NCI-H510A (cell line): ENCODE measurements at regions not wholly inside any gene's neighbourhood (a gene's known extent, or its start where the extent isn't known, plus 50 kb on each side); places are given as distances from the start of the nearest gene placed in this dataset.

Experiments
- DNase-seq: peaks from one replicate; lab custom pipeline; 2025; lab: John Stamatoyannopoulos, UW

DNA sequence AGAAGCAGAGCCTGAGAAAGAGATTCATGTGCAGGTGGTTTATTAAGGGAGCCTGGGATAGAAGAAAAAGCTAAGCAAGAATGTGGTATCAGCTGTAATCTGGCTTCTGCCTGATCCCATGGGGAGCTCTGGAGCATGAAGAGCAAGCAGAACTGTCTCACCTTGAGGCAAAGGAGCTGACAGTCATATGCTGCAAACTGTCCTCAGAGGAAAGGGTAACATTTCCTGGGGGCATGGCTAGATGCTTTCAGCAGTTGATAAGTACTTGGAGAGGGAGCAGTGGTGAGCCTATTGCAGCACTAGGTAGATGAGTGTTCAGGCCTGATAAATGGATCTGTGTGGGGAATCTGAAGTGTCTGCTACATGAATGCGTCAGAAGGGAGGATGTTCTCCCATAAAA lies 621.5 kb upstream of the BTBD3 start:
- DNase-seq, result no peak

DNA sequence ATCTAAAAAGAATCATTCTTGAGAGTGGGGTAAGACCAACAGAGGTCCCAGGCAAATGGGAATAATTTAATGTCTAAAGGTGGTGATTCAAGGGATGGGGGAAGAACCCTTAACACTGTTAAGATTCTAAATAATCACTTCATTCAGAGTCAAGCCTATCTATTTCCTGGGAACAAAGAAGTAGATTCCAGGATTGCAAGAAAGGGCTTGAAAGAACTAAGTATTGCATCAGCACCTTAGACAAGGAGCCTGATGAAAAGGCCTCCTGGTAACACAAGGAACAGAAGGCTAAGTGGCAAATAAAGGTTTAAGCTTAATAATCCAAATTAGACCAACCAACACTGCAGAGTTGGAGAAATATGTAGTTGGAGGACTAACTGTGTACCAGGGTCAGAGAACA lies 620.7 kb upstream of the BTBD3 start:
- no peak for DNase-seq

DNA sequence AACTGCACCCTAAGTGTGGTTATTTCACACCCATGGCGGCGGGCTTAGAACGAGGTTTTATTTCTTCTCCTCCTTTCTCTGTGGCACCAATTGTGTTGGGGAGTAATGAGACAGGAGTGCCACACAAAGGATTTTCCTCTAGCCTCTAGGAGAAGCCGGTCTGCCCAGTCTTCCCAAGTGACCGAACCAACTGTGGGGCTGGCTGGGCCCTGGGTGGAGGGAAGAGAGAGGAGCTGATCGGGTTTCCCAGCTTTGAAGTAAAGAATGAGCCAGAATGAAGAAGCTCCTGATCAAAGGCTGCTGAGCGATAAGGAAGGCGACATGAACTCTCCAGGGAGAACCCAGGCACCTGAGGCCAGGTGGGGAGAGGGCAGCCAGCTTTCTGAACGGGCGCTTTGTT lies 616.0 kb upstream of the BTBD3 start:
- DNase-seq, result no peak

DNA sequence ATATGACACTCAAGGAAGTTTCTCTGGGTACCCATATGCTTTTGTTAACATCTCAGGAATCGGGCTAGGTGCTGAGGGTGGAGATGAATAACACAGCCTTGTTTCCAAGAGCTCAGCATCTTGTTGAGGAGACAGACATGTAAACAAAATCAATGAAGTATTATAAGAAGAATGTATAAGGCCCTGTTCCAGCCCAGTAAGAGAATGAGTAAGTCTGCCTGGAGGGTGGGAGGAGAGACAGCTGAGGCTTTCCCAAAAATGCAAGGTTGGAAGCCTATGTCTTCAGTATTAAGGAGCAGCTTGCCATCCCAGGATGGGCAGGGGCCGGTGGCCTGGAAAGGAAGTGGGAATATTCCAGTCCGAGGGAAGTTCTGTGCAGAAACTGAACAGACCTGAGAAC lies 615.3 kb upstream of the BTBD3 start:
- DNase-seq, result no peak

DNA sequence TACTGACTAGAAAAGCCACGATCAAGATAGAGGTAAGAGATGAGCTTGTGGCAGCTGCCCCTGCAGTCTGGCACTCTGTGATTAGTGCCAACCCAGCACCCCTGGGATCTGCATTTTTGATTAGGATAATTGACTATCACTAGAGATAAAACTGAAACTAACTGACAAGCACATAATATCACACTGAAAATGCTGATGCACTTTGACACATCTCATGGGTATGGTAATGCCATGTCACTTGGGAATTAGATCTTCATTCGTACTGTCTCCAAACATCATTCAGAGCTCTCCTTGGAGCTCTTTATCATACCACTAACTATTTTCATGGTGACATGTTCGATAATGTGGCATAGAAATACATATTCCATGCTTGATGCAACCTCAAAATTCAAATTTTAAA lies 612.9 kb upstream of the BTBD3 start:
- no peak for DNase-seq

DNA sequence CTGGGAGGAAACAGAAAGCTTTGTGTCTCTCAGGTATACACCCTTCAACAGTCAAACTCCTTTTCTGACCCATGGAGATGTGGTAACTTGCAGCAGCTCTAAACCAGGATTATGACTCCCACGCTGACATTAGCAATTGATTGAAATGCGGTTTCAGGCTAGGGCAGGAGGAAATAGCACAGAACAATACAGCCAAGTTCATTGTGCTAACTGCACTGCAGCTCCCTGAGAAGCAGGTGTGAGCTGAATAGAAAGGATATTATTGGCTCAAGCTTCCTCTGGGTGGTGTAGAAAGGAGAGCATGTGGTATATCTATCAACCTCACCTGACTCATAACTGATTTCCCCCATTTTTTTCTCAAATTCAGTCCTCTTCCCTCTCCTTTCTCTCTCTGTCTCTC lies 612.3 kb upstream of the BTBD3 start:
- no peak for DNase-seq

DNA sequence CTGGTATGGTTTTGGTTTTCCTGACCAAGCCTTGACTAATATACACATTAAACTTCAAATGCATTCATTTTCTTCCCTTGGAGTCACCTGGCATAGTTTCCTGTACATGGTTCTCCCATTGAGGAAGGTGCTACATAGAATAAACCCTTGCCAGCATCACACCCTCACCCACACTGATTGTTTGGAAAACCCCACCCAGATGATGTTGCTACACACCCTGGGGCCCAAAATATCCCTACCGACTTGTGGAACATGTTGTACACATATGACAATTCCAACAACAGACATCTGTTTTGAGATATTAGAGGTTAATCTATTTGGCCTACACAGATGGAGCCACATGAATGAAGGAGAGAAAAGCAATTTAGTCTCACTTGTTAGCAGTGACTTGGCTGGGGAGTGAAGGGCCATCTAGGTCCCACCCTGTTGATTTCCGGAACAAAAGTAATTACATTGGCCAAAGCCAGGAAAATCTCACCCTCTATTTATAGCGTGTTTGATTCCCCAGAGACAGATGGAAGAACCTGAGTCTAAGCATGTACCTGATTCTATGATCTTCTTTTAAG lies 606.0 kb upstream of the BTBD3 start:
- no peak for DNase-seq

DNA sequence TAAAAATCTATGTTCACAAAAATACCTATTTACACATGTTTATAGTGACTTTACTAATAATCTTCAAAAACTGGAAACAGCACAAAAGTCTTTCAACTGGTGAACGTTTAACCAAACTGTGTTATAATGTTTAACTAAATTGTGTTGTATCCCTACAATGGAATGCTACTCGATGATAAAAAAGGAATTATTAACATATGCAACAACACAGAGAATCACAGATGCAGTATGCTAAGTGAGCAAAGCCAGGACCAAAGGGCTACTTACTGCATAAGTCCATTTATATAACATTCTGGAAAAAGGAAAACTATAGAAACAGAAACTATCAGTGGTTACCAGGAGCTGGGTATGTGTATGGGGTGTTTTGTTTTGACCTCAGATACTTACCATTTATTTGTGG lies 602.2 kb upstream of the BTBD3 start:
- no peak for DNase-seq

DNA sequence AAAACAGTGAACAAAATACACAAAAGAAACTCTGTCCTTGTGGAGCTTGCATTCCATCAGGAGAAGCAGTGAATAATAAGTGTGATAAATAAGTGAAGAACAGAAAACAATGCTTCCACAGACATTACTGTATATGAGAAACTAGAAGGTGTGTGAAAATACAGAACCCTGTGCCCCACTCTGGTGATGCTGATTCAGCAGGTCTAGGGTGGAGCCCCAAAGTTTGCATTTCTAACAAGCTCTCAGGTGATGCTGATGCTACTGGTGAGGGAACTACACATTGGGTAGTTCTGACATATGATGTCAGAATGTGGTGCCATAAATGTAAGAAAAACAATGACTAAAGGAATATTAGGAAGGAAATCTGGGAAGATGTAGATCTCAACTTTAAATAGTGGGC lies 601.4 kb upstream of the BTBD3 start:
- DNase-seq, result no peak

DNA sequence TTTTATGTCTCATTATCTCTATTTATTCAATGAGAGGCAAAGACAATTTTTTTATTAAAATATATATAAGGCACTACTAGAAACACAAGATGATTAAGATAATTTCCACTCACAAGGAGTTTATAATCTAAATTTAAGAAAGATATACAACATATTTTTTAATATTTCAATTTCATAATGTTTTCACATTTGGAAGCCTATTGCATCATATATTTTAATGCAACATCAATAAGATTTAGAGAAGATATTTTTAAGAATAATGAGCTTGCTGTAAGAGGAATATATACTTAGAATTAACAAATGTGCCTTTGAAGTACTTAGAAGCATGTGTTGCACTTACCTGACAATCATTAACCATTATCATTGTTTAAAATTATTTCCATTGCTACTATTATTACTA lies 597.7 kb upstream of the BTBD3 start:
- DNase-seq, result no peak

DNA sequence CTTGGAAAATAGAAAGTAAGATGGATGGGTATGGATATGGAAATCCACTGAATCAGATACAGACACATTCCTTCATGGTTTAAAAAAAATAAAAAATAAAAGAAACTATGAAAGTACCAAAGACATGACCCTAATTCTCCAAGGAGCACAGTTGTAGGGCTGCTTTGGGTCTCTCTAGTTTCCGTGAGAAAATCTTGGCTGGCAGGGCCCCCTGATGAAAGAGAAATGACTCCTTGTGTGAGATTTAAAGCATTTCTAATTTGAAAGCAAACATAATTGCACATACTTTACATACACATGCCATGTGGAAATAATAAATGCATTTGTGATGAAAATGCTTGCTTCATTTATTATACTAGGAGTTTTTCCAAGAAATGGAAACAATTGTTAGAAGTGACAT lies 593.9 kb upstream of the BTBD3 start:
- no peak for DNase-seq

DNA sequence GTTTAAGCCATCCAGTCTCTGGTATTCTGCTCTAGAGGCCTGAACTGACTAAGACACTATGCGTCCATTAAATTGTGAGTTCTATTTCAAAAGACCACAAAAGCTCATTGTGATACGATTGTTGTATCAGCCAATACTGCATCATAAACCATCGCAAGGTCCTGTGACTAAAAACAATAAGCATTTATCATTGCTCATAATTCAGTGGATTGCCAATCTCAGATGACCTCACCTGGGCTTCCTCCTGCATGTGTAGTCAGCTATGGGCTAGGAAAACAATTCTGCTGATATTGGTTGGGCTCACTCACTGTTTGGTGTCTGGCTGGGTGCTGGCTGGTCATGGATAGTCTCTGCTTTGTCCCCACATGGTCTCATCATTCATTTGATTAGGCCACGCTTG lies 592.7 kb upstream of the BTBD3 start:
- DNase-seq, result no peak

DNA sequence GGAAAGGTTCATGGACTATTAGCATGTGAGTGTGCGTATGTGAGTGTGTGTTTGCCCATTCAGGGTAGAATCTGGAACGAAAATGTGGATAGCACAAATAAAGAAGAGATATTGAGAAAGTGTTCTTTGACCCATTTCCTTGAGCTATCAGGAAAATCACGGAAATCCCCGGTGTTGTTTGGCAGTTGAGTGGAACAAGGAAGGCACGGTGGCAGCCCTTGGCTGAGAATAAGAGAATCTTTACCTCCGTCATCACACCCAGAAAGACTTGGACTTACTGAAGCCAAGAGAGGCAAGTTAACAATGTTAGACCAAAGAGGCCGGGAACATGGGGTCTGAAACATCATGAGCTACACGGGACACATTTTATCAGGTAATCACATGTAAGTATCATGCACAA lies 588.9 kb upstream of the BTBD3 start:
- no peak for DNase-seq

DNA sequence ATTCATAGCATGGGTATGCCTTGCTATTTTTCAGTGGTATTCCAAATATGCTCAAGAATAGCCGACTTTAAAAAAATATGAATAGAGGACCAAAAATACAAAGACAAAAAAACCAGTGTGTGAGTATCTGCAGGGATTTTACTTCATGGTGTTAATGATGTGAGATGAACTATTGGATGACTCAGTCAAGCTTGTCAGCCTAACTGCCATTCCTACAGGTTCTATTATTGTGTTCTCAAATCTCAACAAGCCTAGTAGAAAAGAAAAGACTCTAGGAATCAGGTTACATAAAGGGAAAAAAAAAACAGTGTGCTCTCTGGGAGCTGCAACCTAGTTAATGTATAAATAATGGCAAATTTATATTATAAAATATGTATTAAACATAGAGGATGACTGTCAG lies 588.4 kb upstream of the BTBD3 start:
- no peak for DNase-seq

DNA sequence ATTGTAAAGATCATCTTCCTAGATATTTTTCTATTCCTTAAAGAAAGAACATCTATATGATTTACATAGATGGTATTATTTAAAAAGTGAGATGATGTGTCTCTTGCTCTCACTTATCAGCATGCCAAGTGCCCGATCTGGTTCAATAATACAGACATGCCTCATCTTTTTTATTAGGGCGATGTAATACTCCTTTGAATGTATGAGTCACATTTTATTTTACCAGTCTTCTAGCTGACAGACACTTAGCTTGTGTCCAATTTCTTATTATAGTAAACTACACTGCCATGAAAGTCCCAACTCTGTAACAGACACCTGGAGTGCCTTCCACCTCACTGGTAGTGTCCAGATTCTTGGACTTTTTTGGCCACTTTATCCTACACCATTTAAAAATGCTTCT lies 586.6 kb upstream of the BTBD3 start:
- DNase-seq, result no peak

DNA sequence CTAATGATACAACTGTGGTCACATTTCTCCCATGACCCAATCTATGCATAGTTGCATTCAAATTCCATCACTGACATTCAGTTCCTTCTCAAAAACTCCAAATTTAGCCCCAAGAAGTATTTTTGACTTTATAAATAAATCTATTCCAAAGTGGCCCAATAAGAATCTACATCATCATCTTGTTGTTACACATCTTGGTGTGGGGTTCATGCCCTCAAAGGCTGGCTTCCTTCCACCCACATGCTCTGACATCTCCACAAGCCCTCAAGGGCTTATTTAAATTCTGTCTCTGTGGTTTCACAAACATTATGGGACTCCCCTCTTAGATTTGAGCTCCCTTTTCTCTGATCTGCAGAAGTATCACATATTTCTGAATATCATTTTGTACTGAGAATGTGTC lies 585.3 kb upstream of the BTBD3 start:
- DNase-seq, result no peak

DNA sequence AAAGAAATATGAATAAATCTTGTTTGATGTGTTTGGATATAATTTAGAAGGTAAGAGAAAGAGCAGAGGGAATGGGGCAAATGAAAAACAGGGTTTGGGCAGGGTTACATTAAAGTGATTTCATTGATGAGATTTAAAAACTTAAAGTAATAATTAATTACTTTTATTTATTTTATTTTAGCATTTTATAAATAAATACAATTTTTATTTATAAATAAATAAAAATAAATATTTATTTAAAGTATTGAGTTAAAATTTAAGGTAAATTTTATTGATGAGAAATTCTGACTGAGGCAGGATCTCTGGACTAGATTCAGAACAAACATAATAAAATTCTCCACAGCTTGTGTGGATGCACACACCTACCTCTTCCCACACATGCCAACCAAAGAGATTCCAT lies 584.1 kb upstream of the BTBD3 start:
- no peak for DNase-seq

DNA sequence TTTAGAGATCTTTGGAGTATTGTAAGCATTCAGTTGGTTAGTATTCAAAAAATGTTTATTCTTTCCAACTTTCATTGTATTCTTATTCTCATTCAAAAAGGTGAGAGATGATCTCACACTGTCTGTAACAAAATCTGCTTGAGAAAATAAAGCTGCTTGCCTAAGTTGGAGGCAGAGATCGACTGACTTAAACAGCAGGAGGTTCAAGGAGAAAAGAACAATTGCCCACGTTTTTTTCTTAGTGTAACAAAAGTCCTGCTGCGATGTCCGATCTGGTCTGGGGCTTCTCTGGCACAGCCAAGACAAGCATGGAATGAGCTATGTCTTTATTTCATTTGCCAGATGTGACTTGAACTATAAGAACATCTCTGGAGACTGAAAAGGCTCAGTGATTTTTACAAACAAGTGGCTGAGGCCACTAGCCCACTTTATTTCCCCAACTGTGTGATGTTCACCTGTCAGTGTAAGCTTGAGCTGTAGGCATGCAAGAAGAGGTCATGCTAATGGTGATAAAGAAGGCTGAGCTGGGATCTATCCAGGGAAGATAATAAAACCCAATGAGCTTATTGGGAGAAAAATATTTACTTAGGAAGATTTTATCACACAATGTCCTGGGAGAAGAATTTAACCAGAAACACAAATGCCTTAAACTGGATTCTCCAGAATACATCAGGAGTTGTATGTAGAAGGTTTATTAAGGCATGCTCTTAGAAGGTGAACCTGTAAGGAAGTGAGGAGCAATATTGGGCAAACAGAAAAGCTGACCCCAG lies 580.1 kb upstream of the BTBD3 start:
- DNase-seq, result no peak

DNA sequence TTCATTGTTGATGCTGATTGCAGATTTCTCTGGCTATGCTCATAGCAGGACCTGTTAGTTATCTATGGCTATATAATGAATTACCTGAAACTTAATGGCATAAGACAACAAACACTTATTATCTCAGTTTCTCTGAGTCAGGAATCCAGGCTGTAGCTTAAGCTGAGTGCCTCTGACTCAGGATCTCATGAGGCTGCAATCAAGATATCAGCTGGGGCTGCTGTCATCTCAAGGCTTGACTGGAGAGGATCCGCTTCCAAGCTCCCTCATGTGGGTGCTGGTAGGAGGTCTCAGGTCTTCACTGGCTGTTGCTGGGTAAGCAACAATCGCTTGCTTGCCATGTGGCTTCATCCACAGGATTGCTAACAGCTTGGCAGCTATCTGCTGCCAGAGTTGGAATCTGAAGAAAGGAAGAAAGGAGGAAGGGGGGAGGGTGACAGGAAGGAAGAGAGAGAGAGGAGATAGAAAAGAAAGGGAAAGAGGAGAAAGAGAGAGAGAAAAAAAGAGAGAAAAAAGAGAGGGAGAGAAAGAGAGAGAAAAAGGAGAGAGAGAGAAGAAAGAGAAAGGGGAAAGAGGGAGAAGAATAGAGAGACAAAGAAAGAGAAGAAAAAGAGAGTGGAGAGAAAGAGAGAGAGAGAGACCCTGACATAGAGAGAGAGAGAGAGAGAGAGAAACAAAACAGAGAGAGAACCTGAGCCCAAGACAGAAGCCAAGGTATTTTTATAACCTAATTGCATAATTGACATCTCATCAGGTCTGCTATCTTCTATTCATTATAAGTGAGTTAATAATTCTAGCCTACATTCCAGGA lies 579.0 kb upstream of the BTBD3 start:
- DNase-seq, result no peak

DNA sequence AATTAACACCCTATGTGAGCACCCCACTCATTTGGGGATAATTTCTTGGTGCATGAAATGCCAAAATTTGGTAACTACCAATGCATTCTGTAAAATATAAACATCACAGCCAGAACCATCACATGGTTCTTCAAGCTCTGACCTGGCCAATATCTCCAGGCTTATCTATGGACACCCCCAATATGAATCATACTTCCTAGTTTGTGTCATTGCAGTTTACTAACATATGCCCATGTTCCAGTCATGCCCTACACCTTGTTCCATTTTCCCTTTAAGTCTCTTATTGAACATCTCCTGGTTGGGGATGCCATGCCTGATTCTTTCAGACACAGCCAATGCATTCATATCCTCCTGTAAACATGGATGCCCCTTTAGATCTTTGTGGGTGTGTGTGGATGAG lies 572.8 kb upstream of the BTBD3 start:
- no peak for DNase-seq

DNA sequence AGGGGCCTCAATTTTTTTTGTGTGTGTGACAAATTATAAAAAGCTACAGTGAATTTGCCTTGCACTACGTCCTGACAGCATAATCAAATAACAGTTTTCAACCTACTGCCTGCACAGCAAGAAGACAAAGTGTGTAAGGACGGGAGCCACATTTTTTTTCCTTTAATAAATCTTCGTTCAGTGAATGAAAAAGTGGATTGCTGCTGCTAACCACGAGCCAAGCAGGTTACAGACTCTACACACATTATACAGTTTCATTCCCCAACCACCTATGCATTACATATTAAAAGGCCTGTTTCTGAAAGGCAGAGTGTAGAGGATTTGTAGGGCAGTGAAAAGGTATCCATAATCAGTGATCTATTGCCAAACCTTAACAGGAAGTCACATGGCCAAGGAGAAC lies 570.0 kb upstream of the BTBD3 start:
- no peak for DNase-seq

DNA sequence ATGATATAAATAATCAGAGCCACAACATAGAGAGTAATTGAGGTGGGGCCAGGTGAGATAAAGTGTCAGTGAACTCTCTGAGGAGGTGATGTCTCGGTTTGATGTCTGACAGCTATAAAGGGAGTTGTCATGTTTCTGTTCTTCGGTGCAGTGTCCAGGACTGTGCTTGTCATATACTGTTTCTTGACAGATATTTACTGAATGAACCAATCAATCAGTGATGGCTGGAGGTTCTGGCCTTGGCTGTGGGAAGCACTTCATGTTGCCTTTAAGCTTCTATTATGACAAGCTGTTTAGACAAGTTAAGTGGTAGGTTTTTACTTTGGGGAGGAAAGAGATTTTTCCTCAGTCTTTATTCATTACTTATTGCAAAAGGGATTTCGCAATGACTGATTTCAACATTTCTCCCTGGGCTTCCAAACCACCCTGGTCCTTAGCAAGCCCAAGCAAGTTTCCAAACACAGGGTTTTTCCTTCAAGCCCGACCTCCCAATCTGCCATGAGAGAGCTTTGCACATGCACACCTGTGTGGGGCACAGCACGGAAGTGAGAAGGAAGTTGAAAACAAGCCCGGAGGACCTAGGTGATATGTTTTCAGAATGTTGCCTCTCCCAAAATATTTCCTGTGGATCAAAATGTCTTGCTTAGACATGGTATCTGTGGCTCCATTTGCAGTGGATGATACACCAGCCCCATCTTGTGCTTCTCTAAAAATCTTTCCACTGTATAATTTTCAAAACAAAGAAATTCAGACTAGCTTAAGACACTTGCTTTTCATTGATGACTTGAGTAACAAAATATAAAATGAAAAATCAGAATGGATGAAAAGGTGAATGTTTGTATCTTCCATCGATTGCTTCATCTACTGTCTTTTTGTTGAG lies 567.3 kb upstream of the BTBD3 start:
- no peak for DNase-seq
